Activated CD4-positive, alpha-beta T cell treated with anti-CD3 and anti-CD28 coated beads, Interleukin-2, amount 10 ng/mL, durations not matched to agents 7 days and 5 days (primary cell): ENCODE measurements at regions not wholly inside any gene's neighbourhood (a gene's known extent, or its start where the extent isn't known, plus 50 kb on each side); places are given as distances from the start of the nearest gene placed in this dataset.

Experiments
- CTCF ChIA-PET: fragments of 350-600 bp; sonication (Branson Sonifier 250); formaldehyde crosslinking; loops from one replicate; lab custom pipeline; 2021; ENCODE audit warnings: antibody characterized with exemption; lab: Charles Lee
- POLR2A ChIA-PET: fragments of 350-600 bp; sonication (Branson Sonifier 250); formaldehyde crosslinking; loops from one replicate; lab custom pipeline; 2021; ENCODE audit warnings: antibody characterized with exemption; lab: Charles Lee
- DNase-seq: peaks from one replicate; pipeline ENCODE4 v3.0.0-alpha.2; 2020
- H3K27ac Mint-ChIP-seq: one replicate; pipeline ENCODE4 v1.8.0; 2021; ENCODE audit warnings: mild to moderate bottlenecking, moderate library complexity, mixed read lengths
- H3K27me3 Mint-ChIP-seq: one replicate; pipeline ENCODE4 v1.8.0; 2021; ENCODE audit warnings: mixed read lengths
- H3K36me3 Mint-ChIP-seq: one replicate; pipeline ENCODE4 v1.8.0; 2021; ENCODE audit warnings: low read depth, mixed read lengths
- H3K4me1 Mint-ChIP-seq: one replicate; pipeline ENCODE4 v1.8.0; 2021; ENCODE audit warnings: mixed read lengths
- H3K4me3 Mint-ChIP-seq: one replicate; pipeline ENCODE4 v1.8.0; 2021; ENCODE audit warnings: mild to moderate bottlenecking, moderate library complexity, mixed read lengths
- H3K9me3 Mint-ChIP-seq: one replicate; pipeline ENCODE4 v1.8.0; 2021; ENCODE audit warnings: mixed read lengths

DNA sequence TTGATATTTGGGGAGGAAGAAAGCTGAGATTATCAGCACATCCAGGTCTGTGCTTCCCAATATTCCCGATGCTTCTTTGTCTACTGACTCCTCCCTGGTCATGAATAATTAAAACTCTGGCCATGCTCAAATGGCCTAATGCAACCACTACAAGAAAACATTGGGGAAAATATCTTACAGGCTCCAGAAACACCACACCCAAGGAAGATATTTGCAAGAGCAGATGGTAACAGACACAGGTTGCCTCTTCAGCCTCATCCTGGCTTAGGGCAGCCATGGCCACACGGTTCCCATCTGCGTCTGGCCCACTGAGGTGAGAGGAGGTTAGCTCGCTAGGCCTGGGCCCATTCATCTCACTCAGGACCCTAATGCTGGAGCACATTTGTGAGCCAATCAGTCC, 108.4 kb upstream of the SDK1 start:
- Mint-ChIP-seq H3K4me3 (no peak overlapping the region), H3K36me3 (no peaks in the 10 kb centered on the region), H3K4me1 (no peaks in the 10 kb centered on the region), H3K27ac (no peak overlapping the region), H3K27me3 (no peaks in the 10 kb centered on the region), H3K9me3 (peaks cover 2% of the 10 kb centered on the region)
- ChIA-PET CTCF (no interaction called here), POLR2A (no interaction called here)
- DNase-seq: no peak

DNA sequence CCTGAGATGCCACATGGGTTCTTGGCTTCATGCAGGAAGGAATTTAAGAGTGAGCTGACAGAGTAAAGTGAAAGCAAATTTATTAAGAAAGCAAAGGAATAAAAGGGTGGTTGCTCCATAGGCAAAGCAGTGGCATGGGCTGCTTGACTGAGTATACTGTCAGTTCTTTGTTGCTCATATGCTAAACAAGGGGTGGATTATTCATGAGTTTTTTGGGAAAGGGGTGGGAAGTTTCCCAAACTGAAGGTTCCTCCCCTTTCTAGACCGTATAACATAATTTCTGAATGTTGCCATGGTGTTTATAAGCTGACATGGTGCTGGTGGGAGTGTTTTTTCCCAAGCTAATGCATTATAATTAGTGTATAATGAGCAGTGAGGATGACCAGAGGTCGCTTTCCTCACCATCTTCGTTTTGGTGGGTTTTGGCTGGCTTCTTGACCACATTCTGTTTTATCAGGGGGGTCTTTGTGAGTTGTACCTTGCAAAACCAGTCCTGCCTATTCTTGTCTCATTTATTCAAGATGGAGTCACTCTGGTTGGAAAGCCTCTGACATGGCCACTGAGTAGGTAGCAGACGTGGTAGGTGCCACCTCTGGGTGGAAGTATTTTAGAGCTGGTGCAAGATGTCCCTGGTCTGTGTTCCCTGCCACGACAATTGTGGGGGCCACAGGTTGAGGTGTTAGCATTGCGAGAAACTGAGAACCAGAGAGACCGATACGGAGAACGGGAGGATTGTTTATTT, 107.5 kb upstream of the SDK1 start:
- Mint-ChIP-seq H3K4me3 (no peak overlapping the region), H3K27me3 (no peaks in the 10 kb centered on the region), H3K36me3 (no peaks in the 10 kb centered on the region), H3K27ac (no peak overlapping the region), H3K9me3 (peaks cover 2% of the 10 kb centered on the region), H3K4me1 (no peaks in the 10 kb centered on the region)
- ChIA-PET CTCF (no interaction called here), POLR2A (no interaction called here)
- DNase-seq: no peak

GRCh38 chr7:3194501-3195141, 106.4 kb upstream of the SDK1 start:
- Mint-ChIP-seq H3K27ac (no peak overlapping the region), H3K36me3 (no peaks in the 10 kb centered on the region), H3K4me3 (no peak overlapping the region), H3K9me3 (peaks cover 6% of the 10 kb centered on the region), H3K4me1 (no peaks in the 10 kb centered on the region), H3K27me3 (no peaks in the 10 kb centered on the region)
- CTCF ChIA-PET: no interaction called here
- no peak for DNase-seq
- POLR2A ChIA-PET: no interaction called here

- Mint-ChIP-seq H3K36me3 (no peaks in the 10 kb centered on the region), H3K4me3 (no peak overlapping the region), H3K27ac (no peak overlapping the region), H3K27me3 (no peaks in the 10 kb centered on the region), H3K9me3 (peaks cover 7% of the 10 kb centered on the region), H3K4me1 (no peaks in the 10 kb centered on the region)
- no peak for DNase-seq
- ChIA-PET CTCF (no interaction called here), POLR2A (no interaction called here)
Measured at GRCh38 chr7:3195160-3195559, 105.9 kb upstream of the SDK1 start.

DNA sequence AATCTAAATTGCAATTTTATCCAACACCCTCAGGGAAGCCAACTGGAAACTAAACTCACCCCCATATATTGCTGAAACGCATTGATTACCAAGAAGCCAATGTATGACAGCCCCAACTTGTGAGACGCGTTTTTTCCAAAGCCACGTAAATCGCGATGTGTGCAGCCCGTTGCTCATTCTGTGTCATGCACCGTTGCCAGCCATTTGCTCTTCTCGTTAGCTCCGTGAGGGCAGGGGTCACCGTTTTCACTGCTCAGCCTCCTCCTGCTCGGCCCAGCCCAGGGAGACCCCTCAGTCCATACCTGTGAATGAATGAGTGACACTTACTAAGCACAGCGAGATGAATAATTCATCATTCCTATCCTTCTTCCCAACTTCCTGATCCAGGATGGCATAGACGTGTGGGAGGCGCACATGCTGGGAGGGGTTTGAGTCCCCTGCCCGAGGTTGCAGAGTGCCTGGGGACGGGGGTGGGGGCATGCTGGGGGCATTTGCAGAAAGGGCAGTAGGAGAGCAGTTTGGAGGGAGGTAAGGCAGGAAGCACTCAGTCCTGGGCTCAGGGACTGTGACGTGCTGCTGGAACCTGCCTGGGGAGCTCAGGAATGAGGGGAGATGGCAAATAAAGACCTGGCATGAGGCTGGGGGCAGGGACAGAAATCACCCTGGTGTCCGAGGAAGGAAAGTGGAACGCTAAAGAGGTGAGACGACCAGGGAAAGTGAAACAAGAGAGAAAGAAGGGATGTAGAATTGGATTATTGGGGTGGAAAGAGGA, 104.2 kb upstream of the SDK1 start:
- Mint-ChIP-seq H3K4me1 (no peaks in the 10 kb centered on the region), H3K27ac (no peak overlapping the region), H3K27me3 (peaks cover 4% of the 10 kb centered on the region), H3K4me3 (no peak overlapping the region), H3K9me3 (peaks cover 7% of the 10 kb centered on the region), H3K36me3 (no peaks in the 10 kb centered on the region)
- no peak for DNase-seq
- CTCF ChIA-PET: interaction anchor here (0.9 kb wide), 1 partner anchor 309 kb away, joined by 3 read pairs; no protein-coding TSS in a partner anchor
- POLR2A ChIA-PET: no interaction called here

- no peak overlapping the region for H3K27ac Mint-ChIP-seq
- POLR2A ChIA-PET: no interaction called here
- H3K4me1 Mint-ChIP-seq: no peaks in the 10 kb centered on the region
- no peak overlapping the region for H3K4me3 Mint-ChIP-seq
- no peak for DNase-seq
- CTCF ChIA-PET: interaction anchor here (0.9 kb wide), 1 partner anchor 310 kb away, joined by 3 read pairs; no protein-coding TSS in a partner anchor
- no peaks in the 10 kb centered on the region for H3K36me3 Mint-ChIP-seq
- H3K27me3 Mint-ChIP-seq: peaks cover 4% of the 10 kb centered on the region
- H3K9me3 Mint-ChIP-seq: peaks cover 7% of the 10 kb centered on the region
Measured at GRCh38 chr7:3197567-3198213, 103.4 kb upstream of the SDK1 start.

DNA sequence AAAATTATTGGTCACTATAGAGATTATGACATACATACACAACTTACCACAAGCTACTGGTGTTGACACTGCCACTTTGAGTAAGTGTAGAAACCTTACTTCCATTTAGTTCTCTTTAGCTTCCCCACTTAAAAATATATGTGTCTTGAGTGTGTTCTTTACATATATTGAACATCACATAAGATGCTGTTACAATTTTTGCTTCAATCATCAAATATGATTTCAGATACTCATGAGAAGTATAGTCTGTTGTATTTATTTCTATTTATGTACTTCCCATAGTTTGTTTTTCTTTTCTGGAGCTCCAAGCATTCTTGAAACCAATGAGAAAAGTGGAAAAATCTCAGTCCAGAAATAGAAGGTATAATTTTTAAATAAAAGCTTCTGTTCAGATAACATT, 102.7 kb upstream of the SDK1 start:
- Mint-ChIP-seq H3K36me3 (no peaks in the 10 kb centered on the region), H3K9me3 (peaks cover 7% of the 10 kb centered on the region), H3K4me1 (no peaks in the 10 kb centered on the region), H3K27me3 (peaks cover 4% of the 10 kb centered on the region), H3K27ac (no peak overlapping the region), H3K4me3 (no peak overlapping the region)
- POLR2A ChIA-PET: no interaction called here
- no peak for DNase-seq
- CTCF ChIA-PET: interaction anchor here (0.5 to 0.6 kb wide), 2 partner anchors 139 to 295 kb away, joined by 3 to 4 read pairs; no protein-coding TSS in a partner anchor

DNA sequence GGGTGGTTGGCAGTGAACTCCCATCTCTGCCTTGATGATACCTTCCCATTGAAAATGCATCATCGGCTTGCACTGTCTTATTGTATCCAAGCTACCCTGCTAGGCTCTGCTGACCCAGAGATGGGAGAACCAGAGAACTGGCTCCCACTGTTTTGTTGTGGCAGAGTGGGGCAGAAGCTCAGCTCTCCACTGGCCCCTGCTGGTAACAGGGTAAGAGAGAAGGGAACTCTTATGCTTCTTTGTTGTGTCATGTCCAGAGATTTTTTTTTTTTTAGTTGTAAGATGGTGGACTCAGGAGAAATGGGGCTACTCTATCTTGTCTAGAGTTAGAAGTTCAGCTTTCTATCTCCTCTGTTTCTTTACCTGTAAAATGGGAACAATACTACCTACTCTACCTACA, 100.5 kb upstream of the SDK1 start:
- Mint-ChIP-seq H3K4me3 (no peak overlapping the region), H3K9me3 (peaks cover 5% of the 10 kb centered on the region), H3K4me1 (no peaks in the 10 kb centered on the region), H3K27ac (no peak overlapping the region), H3K36me3 (no peaks in the 10 kb centered on the region), H3K27me3 (peaks cover 4% of the 10 kb centered on the region)
- DNase-seq: peak; percentile 45
- POLR2A ChIA-PET: no interaction called here
- CTCF ChIA-PET: interaction anchor here (0.6 to 1.5 kb wide), 6 partner anchors 47 to 382 kb away, joined by 3 to 8 read pairs (median 4); no protein-coding TSS in a partner anchor

GRCh38 chr7:3201306-3201705, 99.7 kb upstream of the SDK1 start:
- DNase-seq: no peak
- Mint-ChIP-seq H3K9me3 (peaks cover 5% of the 10 kb centered on the region), H3K27ac (no peak overlapping the region), H3K4me1 (no peaks in the 10 kb centered on the region), H3K36me3 (no peaks in the 10 kb centered on the region), H3K4me3 (no peak overlapping the region), H3K27me3 (peaks cover 4% of the 10 kb centered on the region)
- POLR2A ChIA-PET: no interaction called here
- CTCF ChIA-PET: interaction anchor here (1.0 kb wide), 2 partner anchors 245 to 314 kb away, joined by 3 to 6 read pairs; no protein-coding TSS in a partner anchor

- Mint-ChIP-seq H3K27me3 (peaks cover 4% of the 10 kb centered on the region), H3K4me3 (no peak overlapping the region), H3K27ac (no peak overlapping the region), H3K9me3 (peaks cover 5% of the 10 kb centered on the region), H3K36me3 (no peaks in the 10 kb centered on the region), H3K4me1 (no peaks in the 10 kb centered on the region)
- ChIA-PET POLR2A (interaction anchor here (0.6 kb wide), 1 partner anchor 137 kb away, joined by 4 read pairs; no protein-coding TSS in a partner anchor), CTCF (interaction anchor here (1.0 kb wide), 1 partner anchor 315 kb away, joined by 6 read pairs; no protein-coding TSS in a partner anchor)
- DNase-seq: no peak
Measured at GRCh38 chr7:3201937-3202710, 98.9 kb upstream of the SDK1 start.

GRCh38 chr7:3204526-3204925, 96.5 kb upstream of the SDK1 start:
- H3K4me1 Mint-ChIP-seq: no peaks in the 10 kb centered on the region
- H3K27me3 Mint-ChIP-seq: peaks cover 4% of the 10 kb centered on the region
- no peak overlapping the region for H3K27ac Mint-ChIP-seq
- CTCF ChIA-PET: interaction anchor here (1.4 kb wide), 1 partner anchor 385 kb away, joined by 3 read pairs; no protein-coding TSS in a partner anchor
- no peak overlapping the region for H3K4me3 Mint-ChIP-seq
- POLR2A ChIA-PET: no interaction called here
- DNase-seq: no peak
- no peaks in the 10 kb centered on the region for H3K36me3 Mint-ChIP-seq
- peaks cover 2% of the 10 kb centered on the region for H3K9me3 Mint-ChIP-seq

DNA sequence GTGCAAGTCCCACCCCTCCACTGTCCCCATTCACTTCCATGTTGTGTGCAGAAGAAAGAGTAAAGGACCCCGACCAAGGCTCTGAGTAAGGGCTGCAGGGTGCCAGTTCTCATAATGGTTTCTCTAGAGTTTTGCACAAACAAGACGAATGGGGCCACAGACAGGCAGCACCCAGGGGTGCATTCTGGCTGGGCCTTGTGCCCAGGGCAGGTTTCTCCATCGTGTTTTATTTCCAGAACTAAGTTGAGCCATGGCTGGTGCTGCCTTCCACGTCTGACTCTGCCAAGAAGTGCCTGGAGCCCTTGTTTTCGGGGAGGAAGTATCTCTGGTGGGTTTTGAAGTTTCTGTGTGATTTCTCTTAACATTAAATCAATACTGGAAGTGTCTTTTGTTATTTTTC, 95.0 kb upstream of the SDK1 start:
- H3K36me3 Mint-ChIP-seq: no peaks in the 10 kb centered on the region
- ChIA-PET CTCF (no interaction called here), POLR2A (no interaction called here)
- H3K27me3 Mint-ChIP-seq: no peaks in the 10 kb centered on the region
- no peak for DNase-seq
- no peak overlapping the region for H3K4me3 Mint-ChIP-seq
- no peaks in the 10 kb centered on the region for H3K4me1 Mint-ChIP-seq
- no peaks in the 10 kb centered on the region for H3K9me3 Mint-ChIP-seq
- H3K27ac Mint-ChIP-seq: no peak overlapping the region
